NCI-H526 (cell line): ENCODE measurements at regions not wholly inside any gene's neighbourhood (a gene's known extent, or its start where the extent isn't known, plus 50 kb on each side); places are given as distances from the start of the nearest gene placed in this dataset.

Experiments
- DNase-seq, 2 experiments: peaks; one replicate each; lab custom pipeline; 2025; lab: John Stamatoyannopoulos, UW

DNA sequence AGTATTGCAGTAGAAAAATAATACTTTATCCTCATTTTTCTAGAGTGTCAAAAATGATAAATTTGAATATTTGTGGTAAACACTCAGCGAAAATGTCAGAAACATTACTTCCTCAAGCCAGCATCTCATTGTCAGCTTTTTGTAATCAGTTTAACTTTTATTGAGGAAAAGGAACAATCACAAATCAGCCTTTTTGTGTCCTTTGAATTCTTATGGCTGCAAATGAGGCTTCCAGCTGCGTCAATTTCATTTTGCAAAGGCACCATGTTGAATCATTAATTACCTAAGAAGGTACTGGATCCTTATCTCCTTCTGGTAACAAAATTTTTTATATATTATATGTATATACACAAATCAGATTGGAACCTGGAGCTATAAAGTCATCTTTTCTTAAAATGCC is 442.6 kb upstream of the CPEB2 start:
- DNase-seq = no peak

GRCh38 chr4:14560577-14560976 is 441.7 kb upstream of the CPEB2 start:
- DNase-seq = no peak

DNA sequence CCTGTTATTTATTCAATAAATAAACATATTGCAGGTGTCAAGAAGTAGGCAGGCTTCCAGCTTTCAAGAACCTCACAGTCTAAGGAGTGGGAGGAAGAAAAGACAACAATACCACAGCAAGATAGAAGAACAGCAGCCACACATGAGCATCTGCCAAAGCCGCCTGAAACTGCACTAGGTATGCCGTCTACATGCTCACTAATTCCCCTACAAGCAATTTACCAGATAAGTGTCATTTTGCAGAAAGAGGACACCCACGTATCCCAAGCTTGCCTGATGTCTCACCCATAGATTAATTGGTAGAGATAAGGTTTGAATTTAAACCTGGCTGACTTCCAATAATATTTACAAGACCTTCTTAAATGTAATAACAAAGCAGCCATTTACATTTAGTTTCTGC is 439.4 kb upstream of the CPEB2 start:
- no peak for DNase-seq

- no peak for DNase-seq
These were observed 438.0 kb upstream of the CPEB2 start for GRCh38 chr4:14564281-14564680.

DNA sequence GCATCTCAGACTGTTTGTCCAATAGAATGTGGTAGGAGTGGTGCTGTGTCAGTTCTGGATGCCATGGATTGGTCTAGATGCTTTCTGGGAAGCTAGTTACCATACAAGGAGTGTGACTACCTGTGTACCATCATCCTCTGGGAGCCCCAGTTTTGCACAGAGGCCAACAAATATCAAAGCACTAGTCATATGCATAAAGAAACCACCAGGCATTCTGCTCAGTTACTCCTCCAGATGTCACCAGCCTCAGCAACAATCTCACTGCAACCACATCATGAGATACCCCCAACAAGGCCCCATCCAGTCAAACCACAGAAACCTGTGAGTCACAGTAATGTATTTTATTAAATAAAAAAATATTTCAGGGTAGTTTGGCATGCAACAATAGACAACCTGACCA is 435.8 kb upstream of the CPEB2 start:
- DNase-seq = no peak

DNA sequence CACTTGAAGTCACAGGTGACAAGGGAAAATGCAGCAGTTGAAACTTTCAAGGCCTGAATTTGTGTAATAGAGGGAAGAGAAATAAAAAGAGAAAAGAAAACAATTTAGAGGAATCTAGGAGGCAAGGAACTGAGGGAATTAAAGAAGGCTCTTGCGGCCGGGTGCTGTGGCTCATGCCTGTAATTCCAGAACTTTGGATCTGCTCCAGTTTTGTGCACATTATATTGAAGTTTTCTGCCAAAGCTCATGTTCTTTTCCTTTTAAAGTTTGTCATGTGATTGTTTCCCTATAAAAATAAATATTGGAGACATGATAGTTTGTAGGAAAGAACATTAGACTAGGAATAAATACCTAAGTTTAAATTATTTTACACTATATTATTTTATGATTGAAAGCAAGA is 433.9 kb upstream of the CPEB2 start:
- no peak for DNase-seq

DNA sequence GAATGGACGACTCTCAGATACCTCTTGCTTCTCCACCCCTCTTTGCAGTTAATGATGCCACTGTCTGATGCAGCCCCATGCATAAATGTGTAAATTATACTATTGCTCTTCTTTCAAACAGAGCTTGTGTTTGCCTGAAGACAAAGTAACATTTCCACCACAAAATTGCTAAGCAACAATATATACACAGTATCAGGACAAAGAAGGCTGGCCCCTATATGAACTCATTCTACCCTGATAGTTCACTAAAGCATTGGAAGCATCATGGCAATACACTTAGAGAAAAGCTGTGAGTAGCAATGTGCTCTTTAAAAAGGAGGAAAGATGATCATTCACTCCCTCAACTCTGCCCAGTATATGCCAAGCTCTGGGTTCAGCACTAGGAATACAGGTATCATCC is 427.0 kb upstream of the CPEB2 start:
- DNase-seq = no peak

DNA sequence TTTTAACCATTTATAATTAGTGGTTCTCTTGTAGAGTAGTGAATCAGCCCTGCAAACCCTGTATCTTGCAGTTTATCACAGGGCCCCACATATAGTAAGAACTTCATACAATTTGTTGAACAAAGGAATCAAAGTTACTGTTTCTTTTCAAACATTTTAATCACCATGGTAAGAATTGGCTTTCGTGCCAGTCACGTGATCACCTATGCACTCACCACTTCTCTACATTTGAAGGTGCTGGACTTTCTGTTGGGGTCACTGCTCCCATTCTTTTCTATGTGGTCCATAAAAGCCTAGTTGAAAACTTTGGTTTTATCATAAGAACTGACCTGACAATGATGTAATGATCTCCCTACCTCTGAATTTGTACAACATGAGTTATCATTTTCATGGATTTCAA is 426.4 kb upstream of the CPEB2 start:
- DNase-seq = no peak

DNA sequence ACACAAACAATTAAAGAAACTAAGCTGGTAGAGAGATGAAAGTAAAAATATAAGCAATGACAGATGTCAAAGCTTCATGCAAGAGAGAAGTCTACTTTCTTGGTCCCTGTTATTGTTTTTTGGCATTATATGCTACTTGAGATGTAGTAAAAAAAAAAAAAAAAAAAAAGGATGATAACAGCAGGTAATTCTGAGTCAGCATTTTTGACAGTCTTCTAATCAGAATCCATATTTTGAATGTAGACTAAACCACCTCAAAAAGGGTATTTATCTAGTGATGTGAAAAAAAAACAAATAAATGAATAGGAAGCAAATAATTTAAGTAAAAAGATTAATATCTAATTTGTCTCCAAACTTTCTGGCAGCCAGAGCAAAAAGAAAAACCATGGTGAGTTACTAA is 422.2 kb upstream of the CPEB2 start:
- no peak for DNase-seq

GRCh38 chr4:14581741-14582140 is 420.5 kb upstream of the CPEB2 start:
- DNase-seq = no peak

DNA sequence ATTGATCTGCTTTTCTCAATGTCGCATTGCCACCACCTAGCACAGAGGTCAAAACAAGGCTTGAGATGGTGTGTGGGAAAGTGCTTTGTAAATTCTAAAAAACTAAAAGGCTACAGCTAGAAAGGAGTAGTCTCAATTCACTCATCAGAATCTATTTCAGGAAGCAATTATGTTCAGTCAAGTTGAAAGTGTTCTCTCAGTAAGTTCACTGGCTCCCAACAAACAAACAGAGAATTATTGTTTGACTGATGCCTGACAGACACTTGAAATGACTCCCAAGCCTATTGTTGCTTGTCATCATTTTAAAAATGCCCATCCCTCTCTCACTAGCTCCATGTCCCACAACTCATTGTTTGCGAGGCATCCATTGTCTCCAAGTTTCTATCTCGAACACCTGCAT is 419.6 kb upstream of the CPEB2 start:
- no peak for DNase-seq

GRCh38 chr4:14583331-14583730 is 418.9 kb upstream of the CPEB2 start:
- DNase-seq = no peak

DNA sequence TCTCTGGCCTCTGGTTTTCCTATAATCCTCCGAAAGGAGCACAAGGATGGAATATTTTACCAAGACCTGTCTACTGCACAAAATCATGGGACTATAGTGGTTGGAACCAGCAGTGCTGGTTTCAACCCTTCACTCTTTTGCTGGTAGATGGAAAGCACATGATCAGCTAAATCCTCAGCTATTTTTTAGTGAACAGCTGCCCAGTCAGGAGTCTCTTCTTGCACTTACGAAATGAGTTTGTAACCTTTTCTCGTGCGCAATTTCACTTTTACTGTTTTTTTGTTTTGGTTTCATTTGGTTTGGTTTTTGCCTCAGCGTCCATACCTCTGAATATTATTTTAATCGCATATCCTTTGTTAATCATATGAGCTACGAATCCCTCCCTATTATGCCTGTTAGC is 418.5 kb upstream of the CPEB2 start:
- no peak for DNase-seq

- DNase-seq = no peak
These were observed 409.3 kb upstream of the CPEB2 start for GRCh38 chr4:14592950-14593349.

GRCh38 chr4:14596028-14596427 is 406.3 kb upstream of the CPEB2 start:
- DNase-seq = no peak

DNA sequence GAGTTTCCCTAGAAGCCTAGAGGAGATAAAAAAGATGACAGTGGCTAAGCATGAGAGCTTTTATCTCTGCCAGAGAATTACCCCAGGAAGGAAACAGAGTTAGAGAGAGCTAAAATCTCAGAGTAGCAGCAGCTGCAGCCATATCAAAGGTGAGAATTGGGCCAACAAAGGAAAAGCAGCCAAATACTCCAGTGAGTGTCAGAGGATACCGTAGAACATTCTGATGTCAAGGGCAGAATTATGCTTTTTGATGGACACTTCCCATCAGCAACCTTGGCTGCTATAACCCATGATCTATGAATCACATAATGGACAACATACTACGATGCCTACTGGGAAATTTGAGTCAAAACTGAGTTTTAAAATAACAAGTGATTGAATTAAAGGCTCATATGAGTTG is 405.8 kb upstream of the CPEB2 start:
- no peak for DNase-seq

- DNase-seq = no peak
These were observed 405.4 kb upstream of the CPEB2 start for GRCh38 chr4:14596904-14597303.

DNA sequence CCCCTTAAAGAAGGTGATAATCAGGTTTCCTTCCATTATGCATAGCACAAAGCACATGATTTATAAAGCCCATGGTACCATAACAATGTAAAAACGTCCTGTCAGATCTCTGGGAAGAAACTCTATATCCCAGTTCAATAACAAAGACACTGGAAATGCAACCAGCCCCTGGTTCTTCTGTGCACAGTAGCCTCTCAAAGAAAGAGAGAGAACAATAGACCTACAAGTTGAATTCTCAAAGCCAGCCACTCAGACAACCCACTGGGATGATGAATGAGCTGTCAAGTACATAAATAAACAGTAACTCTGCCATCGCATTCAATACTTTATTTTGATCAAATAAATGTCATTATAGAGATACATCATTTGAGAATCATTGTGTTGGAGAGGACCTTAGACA is 400.1 kb upstream of the CPEB2 start:
- no peak for DNase-seq

GRCh38 chr4:14607001-14607400 is 395.3 kb upstream of the CPEB2 start:
- no peak for DNase-seq

DNA sequence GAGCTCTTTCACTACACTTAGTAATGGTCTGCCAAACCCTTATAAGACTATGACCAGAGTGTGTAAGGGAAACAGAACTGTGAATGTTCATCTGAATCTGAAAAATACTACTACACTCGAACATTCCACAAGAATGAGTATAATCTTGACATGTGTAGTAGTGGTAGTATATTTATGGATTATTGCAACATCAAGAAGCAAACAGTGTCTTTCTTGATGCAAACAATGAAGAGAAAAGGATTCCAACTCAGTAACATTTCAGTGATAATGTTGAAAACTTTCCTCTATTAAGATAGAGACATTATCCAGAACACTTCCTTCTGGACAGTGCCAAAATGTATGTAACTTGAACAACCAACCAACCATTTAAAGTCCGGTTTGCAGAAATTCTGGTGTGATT is 394.7 kb upstream of the CPEB2 start:
- DNase-seq = no peak

DNA sequence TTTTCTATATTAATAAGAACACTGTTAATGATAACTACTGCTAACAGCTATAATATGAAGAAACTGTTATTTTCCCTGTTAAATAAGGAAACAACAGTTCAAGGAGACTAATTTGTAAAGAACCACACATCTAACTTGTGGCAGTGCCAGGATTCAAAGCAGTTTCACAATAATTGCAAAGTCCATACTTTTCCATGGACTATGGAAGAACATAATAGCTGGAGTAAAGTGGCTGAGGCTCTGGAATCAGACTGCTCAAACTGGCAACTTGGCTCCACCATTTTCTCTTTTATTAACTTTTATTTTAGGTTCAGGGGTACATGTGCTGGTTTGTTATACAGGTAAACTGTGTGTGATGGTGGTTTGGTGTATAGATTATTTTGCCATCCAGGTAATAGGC is 393.7 kb upstream of the CPEB2 start:
- DNase-seq = no peak

DNA sequence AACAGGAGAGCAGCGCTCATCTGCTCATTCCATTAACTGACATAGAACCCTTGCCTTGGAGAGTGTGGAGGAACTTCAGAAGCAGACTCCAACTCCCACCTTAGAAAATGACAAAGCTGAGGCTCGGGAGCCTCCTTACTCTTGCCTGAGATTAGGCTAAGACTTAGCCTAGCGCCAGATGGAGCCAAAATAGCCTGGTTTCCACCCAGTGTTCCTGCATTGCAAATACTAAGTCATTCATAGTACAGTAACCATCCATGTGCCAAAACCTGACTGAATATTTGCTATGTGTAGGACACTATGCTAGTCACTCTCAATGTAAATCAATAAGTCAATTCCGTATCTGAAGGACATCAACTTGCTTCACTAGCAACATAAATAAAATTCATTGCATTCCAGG is 387.4 kb upstream of the CPEB2 start:
- DNase-seq = no peak

- no peak for DNase-seq
These were observed 386.6 kb upstream of the CPEB2 start for GRCh38 chr4:14615671-14616070.

DNA sequence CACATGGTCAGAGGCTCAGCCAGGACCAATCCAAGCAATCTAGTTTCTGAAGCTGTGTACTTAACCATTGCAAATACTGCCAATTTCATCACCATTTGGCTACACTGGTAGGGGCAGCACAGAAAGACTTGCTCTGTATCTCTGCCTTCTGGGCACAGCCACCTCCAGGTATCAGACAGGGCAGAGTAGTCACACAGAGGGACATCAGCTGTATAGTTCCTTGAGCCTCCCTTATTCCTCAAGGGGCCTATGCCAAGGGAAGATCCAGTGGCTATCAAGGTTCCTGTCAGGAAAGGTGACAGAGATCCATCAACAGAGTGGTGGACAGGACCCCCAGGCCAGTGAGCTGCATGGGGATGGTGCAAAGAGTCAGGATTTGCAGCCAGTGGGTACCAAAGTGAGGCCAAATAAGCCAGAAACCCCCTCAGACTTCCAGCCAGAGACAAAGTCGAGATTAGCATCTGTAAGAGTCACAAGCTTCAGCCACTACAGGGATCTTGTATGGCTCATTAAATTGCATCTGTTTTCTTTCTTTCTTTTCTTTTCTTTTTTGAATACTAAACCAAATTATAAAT is 381.6 kb upstream of the CPEB2 start:
- DNase-seq = no peak
